A549 (cell line): ENCODE measurements at regions not wholly inside any gene's neighbourhood (a gene's known extent, or its start where the extent isn't known, plus 50 kb on each side); places are given as distances from the start of the nearest gene placed in this dataset.

Source experiments
- BHLHE40 ChIP-seq: IDR thresholded peaks from 2 replicates; pipeline ENCODE4 v1.6.1; 2012; ENCODE audit warnings: low read depth, low read length, inconsistent platforms
- CTCF ChIP-seq: fragments of >200 bp; sonication (Bioruptor Twin); formaldehyde crosslinking; IDR thresholded peaks from 3 replicates; pipeline ENCODE4 v1.5.1; 2016
- EHF ChIP-seq: fragments of 250-450 bp; sonication (Bioruptor Pico); IDR thresholded peaks from 2 replicates; pipeline ENCODE4 v1.5.0; 2020; ENCODE audit warnings: mild to moderate bottlenecking
- JUN ChIP-seq, 2 experiments: fragments of >200 bp; sonication (Bioruptor Twin); formaldehyde crosslinking; IDR thresholded peaks; 2 replicates in 1 of 2; 3 replicates in 1 of 2; pipeline ENCODE4 v1.6.1; 2016 to 2017
- NPAS2 ChIP-seq: fragments of 250-450 bp; sonication (Bioruptor Pico); IDR thresholded peaks from 2 replicates; pipeline ENCODE4 v1.8.0; 2022; ENCODE audit warnings: mild to moderate bottlenecking, moderate library complexity, borderline replicate concordance
- POLR2A ChIP-seq: IDR thresholded peaks from 2 replicates; pipeline ENCODE4 v1.6.1; 2012; ENCODE audit warnings: mild to moderate bottlenecking, low read length
- REST ChIP-seq: fragments of 200-600 bp; sonication (generic); IDR thresholded peaks from 2 replicates; pipeline ENCODE4 v1.6.1; 2016; ENCODE audit warnings: antibody characterized with exemption, mild to moderate bottlenecking, moderate library complexity
- RNF2 ChIP-seq: fragments of 200-600 bp; sonication (generic); IDR thresholded peaks from 2 replicates; pipeline ENCODE4 v1.6.1; 2016; ENCODE audit warnings: low read depth, mild to moderate bottlenecking, antibody characterized with exemption, moderate library complexity, borderline replicate concordance
- TFCP2L1 ChIP-seq: fragments of 250-450 bp; sonication (Bioruptor Pico); IDR thresholded peaks from 2 replicates; pipeline ENCODE4 v1.5.0; 2021; ENCODE audit warnings: mild to moderate bottlenecking
- USF2 ChIP-seq: fragments of 450-650 bp; IDR thresholded peaks from 2 replicates; pipeline ENCODE4 v1.6.1; 2014; ENCODE audit warnings: antibody characterized with exemption
- ZNF302 ChIP-seq: fragments of 250-450 bp; sonication (Bioruptor Pico); IDR thresholded peaks from 2 replicates; pipeline ENCODE4 v1.9.0; 2021; ENCODE audit warnings: inconsistent platforms, mild to moderate bottlenecking, moderate library complexity

GRCh38 chr7:46744957-46745706 lies 824.1 kb upstream of the IGFBP3 start:
- TF ChIP-seq REST (no peak), CTCF (no peak), TFCP2L1 (CRISPR knock-in tag) (no peak), POLR2A (no peak), BHLHE40 (no peak), EHF (CRISPR knock-in tag) (no peak), RNF2 (no peak), USF2 (no peak), JUN (IDR thresholded peaks at IDR 0.05) (no peak), NPAS2 (CRISPR knock-in tag) (no peak), ZNF302 (CRISPR knock-in tag) (no peak)
